AG04450 (cell line): ENCODE measurements at regions not wholly inside any gene's neighbourhood (a gene's known extent, or its start where the extent isn't known, plus 50 kb on each side); places are given as distances from the start of the nearest gene placed in this dataset.

Experiments used
- CTCF ChIA-PET: fragments of 300-600, 350-600 bp; formaldehyde crosslinking; extraction: SDS; loops from one replicate; lab custom pipeline; 2022; ENCODE audit warnings: antibody characterized with exemption, inconsistent platforms; lab: Charles Lee
- POLR2A ChIA-PET: fragments of 350-600 bp; formaldehyde crosslinking; extraction: SDS; loops from one replicate; lab custom pipeline; 2021; ENCODE audit warnings: antibody characterized with exemption, inconsistent platforms; lab: Yijun Ruan, JAX
- DNase-seq: peaks from one replicate; pipeline ENCODE4 v3.0.0-alpha.2; 2011; ENCODE audit warnings: low read depth, low spot score
- H3K27ac ChIP-seq: one replicate; pipeline ENCODE4 v1.5.1; 2012; ENCODE audit warnings: low read depth, low read length, control low read depth
- H3K27me3 ChIP-seq: one replicate; pipeline ENCODE4 v1.6.0; 2012; ENCODE audit warnings: low read length; ENCODE audit not compliant: control insufficient read depth, insufficient read depth
- H3K4me3 ChIP-seq: 2 replicates; pipeline ENCODE4 v1.5.1; 2011; ENCODE audit warnings: mild to moderate bottlenecking, low read depth, low read length, control low read depth
- H3K9me3 ChIP-seq: 2 replicates; pipeline ENCODE4 v1.5.1; 2012; ENCODE audit warnings: low read length; ENCODE audit not compliant: control insufficient read depth, insufficient read depth
- TF ChIP-seq, protein P1 (sequence below): IDR thresholded peaks from 2 replicates; pipeline ENCODE4 v1.5.1; 2011; ENCODE audit warnings: low read depth, low read length, control low read depth, inconsistent platforms

GRCh38 chr14:89053303-89053702 lies 228.9 kb downstream of the TTC8 start:
- H3K27me3 ChIP-seq = no peaks in the 10 kb centered on the region
- no peak overlapping the region for H3K27ac ChIP-seq
- H3K9me3 ChIP-seq = no peaks in the 10 kb centered on the region
- TF ChIP-seq, protein P1, sequence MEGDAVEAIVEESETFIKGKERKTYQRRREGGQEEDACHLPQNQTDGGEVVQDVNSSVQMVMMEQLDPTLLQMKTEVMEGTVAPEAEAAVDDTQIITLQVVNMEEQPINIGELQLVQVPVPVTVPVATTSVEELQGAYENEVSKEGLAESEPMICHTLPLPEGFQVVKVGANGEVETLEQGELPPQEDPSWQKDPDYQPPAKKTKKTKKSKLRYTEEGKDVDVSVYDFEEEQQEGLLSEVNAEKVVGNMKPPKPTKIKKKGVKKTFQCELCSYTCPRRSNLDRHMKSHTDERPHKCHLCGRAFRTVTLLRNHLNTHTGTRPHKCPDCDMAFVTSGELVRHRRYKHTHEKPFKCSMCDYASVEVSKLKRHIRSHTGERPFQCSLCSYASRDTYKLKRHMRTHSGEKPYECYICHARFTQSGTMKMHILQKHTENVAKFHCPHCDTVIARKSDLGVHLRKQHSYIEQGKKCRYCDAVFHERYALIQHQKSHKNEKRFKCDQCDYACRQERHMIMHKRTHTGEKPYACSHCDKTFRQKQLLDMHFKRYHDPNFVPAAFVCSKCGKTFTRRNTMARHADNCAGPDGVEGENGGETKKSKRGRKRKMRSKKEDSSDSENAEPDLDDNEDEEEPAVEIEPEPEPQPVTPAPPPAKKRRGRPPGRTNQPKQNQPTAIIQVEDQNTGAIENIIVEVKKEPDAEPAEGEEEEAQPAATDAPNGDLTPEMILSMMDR = no peak
- H3K4me3 ChIP-seq = no peak overlapping the region
- no peak for DNase-seq
- ChIA-PET POLR2A (no interaction called here), CTCF (interaction anchor here (0.7 kb wide), 1 partner anchor 13 kb away, joined by 3 read pairs; no protein-coding TSS in a partner anchor)

DNA sequence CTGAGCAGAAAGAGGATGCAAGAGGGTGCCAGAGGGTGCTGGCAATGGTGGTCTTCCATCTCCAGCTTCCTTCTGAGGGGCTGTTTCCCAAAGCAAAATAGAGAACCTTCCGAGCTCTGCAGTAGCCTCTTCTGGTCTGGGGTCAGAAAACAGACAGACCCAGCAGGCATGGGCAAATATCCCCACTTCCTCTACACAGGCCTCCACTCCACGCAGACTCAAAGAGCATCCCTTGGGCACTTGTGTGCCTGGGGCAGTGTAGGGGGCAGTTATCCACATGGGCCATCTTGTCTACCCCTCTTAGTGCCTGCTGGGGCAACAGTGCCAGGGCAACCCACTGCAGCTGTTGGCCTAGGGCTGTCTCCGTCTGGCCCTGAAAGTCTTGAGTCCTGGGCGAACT lies 231.9 kb downstream of the TTC8 start:
- DNase-seq = no peak
- TF ChIP-seq, protein P1 = no peak
- H3K4me3 ChIP-seq = no peak overlapping the region
- CTCF ChIA-PET = no interaction called here
- POLR2A ChIA-PET = no interaction called here
- no peak overlapping the region for H3K27ac ChIP-seq
- no peaks in the 10 kb centered on the region for H3K27me3 ChIP-seq
- H3K9me3 ChIP-seq = no peaks in the 10 kb centered on the region

DNA sequence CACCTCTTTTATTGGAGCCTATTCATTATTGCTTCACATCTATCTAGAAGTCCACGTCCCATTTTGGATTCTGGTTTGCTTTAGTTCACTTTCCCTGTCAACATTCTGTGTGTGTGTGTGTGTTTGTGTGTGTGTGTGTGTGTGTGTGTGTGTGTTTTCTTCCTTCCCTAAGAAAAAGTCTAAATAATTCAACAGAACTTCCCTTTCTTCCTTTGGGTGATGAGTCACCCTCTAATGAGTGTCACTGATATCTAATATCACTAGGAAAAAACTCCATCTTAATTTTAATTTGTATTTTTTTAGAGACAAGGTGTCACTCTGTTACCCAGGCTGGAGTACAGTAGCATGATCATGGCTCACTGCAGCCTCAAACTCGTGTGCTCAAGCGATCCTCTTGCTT lies 234.2 kb downstream of the TTC8 start:
- H3K27ac ChIP-seq = no peak overlapping the region
- CTCF ChIA-PET = no interaction called here
- TF ChIP-seq, protein P1 = no peak
- DNase-seq = no peak
- H3K4me3 ChIP-seq = no peak overlapping the region
- H3K9me3 ChIP-seq = no peaks in the 10 kb centered on the region
- peaks cover 7% of the 10 kb centered on the region for H3K27me3 ChIP-seq
- POLR2A ChIA-PET = no interaction called here

GRCh38 chr14:89060191-89060590 lies 235.7 kb downstream of the TTC8 start:
- Histone ChIP-seq H3K4me3 (no peak overlapping the region), H3K9me3 (no peaks in the 10 kb centered on the region), H3K27me3 (peaks cover 7% of the 10 kb centered on the region), H3K27ac (no peak overlapping the region)
- ChIA-PET POLR2A (no interaction called here), CTCF (no interaction called here)
- TF ChIP-seq, protein P1 = no peak
- DNase-seq = no peak

GRCh38 chr14:89061696-89062095 lies 237.2 kb downstream of the TTC8 start:
- Histone ChIP-seq H3K27me3 (peaks cover 7% of the 10 kb centered on the region), H3K27ac (no peak overlapping the region), H3K9me3 (no peaks in the 10 kb centered on the region), H3K4me3 (no peak overlapping the region)
- no peak for DNase-seq
- TF ChIP-seq, protein P1 = no peak
- ChIA-PET POLR2A (no interaction called here), CTCF (no interaction called here)
